ENCODE measurements at regions not wholly inside any gene's neighbourhood (a gene's known extent, or its start where the extent isn't known, plus 50 kb on each side); places are given as distances from the start of the nearest gene placed in this dataset.
"Not testable (repeated sequence)": the region's sequence is repeated elsewhere in the genome, so short reads cannot be mapped to it uniquely, and the experiment has no call there.

GRCh38 chr6:51062166-51062722 is 243.6 kb downstream of the TFAP2B start:
- no peak for DNase-seq

GRCh38 chr6:51077821-51078518 is 259.3 kb downstream of the TFAP2B start:
- DNase-seq, result no peak

- no peak for DNase-seq
Measured at GRCh38 chr6:51090343-51090742, 271.7 kb downstream of the TFAP2B start.

- DNase-seq, result no peak
Measured at GRCh38 chr6:51093871-51094270, 275.2 kb downstream of the TFAP2B start.

- DNase-seq, result no peak
Measured at GRCh38 chr6:51094271-51094670, 275.6 kb downstream of the TFAP2B start.

- no peak for DNase-seq
Measured at GRCh38 chr6:51098246-51098645, 279.6 kb downstream of the TFAP2B start.

- DNase-seq, result peak; percentile 16
Measured at GRCh38 chr6:51098791-51099190, 280.1 kb downstream of the TFAP2B start.

- no peak for DNase-seq
Measured at GRCh38 chr6:51099201-51099600, 280.5 kb downstream of the TFAP2B start.

GRCh38 chr6:51105357-51105756 is 286.7 kb downstream of the TFAP2B start:
- DNase-seq, result no peak

GRCh38 chr6:51107769-51108203 is 289.1 kb downstream of the TFAP2B start:
- DNase-seq, result no peak

- DNase-seq, result no peak
Measured at GRCh38 chr6:51108563-51109234, 290.0 kb downstream of the TFAP2B start.

GRCh38 chr6:51112731-51113130 is 294.1 kb downstream of the TFAP2B start:
- DNase-seq, result no peak

- DNase-seq, result no peak
Measured at GRCh38 chr6:51116723-51117122, 298.1 kb downstream of the TFAP2B start.

- DNase-seq, result no peak
Measured at GRCh38 chr6:51118792-51119191, 300.1 kb downstream of the TFAP2B start.

- no peak for DNase-seq
Measured at GRCh38 chr6:51120016-51120415, 301.3 kb downstream of the TFAP2B start.

GRCh38 chr6:51121380-51121976 is 302.8 kb downstream of the TFAP2B start:
- DNase-seq, result not testable (repeated sequence)

GRCh38 chr6:51129043-51129442 is 310.4 kb downstream of the TFAP2B start:
- no peak for DNase-seq

GRCh38 chr6:51137777-51138176 is 319.1 kb downstream of the TFAP2B start:
- DNase-seq, result no peak

- DNase-seq, result no peak
Measured at GRCh38 chr6:51139950-51140385, 321.3 kb downstream of the TFAP2B start.

- DNase-seq, result no peak
Measured at GRCh38 chr6:51141080-51141479, 322.4 kb downstream of the TFAP2B start.

- no peak for DNase-seq
Measured at GRCh38 chr6:51147756-51148155, 329.1 kb downstream of the TFAP2B start.

GRCh38 chr6:51152594-51152993 is 333.9 kb downstream of the TFAP2B start:
- DNase-seq, result no peak

GRCh38 chr6:51153109-51153508 is 334.4 kb downstream of the TFAP2B start:
- no peak for DNase-seq

GRCh38 chr6:51154925-51155324 is 336.3 kb downstream of the TFAP2B start:
- DNase-seq, result not testable (repeated sequence)

Data from T1000 (cell line).